Neural cell (in vitro differentiated cells): ENCODE measurements at regions not wholly inside any gene's neighbourhood (a gene's known extent, or its start where the extent isn't known, plus 50 kb on each side); places are given as distances from the start of the nearest gene placed in this dataset.

Experiments used
- CTCF ChIP-seq: fragments of 450-650 bp; IDR thresholded peaks from 2 replicates; pipeline ENCODE4 v1.5.1; 2014; ENCODE audit warnings: antibody characterized with exemption, mild to moderate bottlenecking, moderate library complexity; ENCODE audit not compliant: poor library complexity, severe bottlenecking
- EP300 ChIP-seq: fragments of 450-650 bp; conservative IDR thresholded peaks from 2 replicates; pipeline ENCODE4 v1.6.1; 2014; ENCODE audit warnings: antibody characterized with exemption, mild to moderate bottlenecking, moderate library complexity; ENCODE audit not compliant: poor library complexity, severe bottlenecking
- EZH2 ChIP-seq: fragments of 200-600, 300-800 bp; shearing (Covaris generic), sonication (generic); IDR thresholded peaks from 2 replicates; pipeline ENCODE4 v1.6.1; 2014; ENCODE audit warnings: antibody characterized with exemption, low read length, borderline replicate concordance, mild to moderate bottlenecking; ENCODE audit not compliant: insufficient read depth, poor library complexity, severe bottlenecking
- POLR2AphosphoS5 ChIP-seq: IDR thresholded peaks from 2 replicates; pipeline ENCODE4 v1.6.1; 2012
- REST ChIP-seq: IDR thresholded peaks from 2 replicates; pipeline ENCODE4 v1.6.1; 2012; ENCODE audit warnings: borderline replicate concordance
- TAF1 ChIP-seq: IDR thresholded peaks from 2 replicates; pipeline ENCODE4 v1.6.1; 2012; ENCODE audit warnings: low read depth

GRCh38 chr3:64818196-64818595, 130.4 kb upstream of the ADAMTS9 start:
- TF ChIP-seq CTCF, result no peak
- no peak for TF ChIP-seq EP300
- no peak for TF ChIP-seq EZH2
- TF ChIP-seq TAF1, result no peak
- TF ChIP-seq REST, result no peak
- TF ChIP-seq POLR2AphosphoS5, result no peak
